Middle frontal gyrus (tissue), 1 donor: ENCODE measurements at regions not wholly inside any gene's neighbourhood (a gene's known extent, or its start where the extent isn't known, plus 50 kb on each side); places are given as distances from the start of the nearest gene placed in this dataset.
"Not testable (repeated sequence)": the region's sequence is repeated elsewhere in the genome, so short reads cannot be mapped to it uniquely, and the experiment has no call there.

Experiments used
- DNase-seq: peaks from one replicate; pipeline ENCODE4 v3.0.0-alpha.2; 2015; ENCODE audit warnings: low spot score; ENCODE audit errors: extremely low spot score

- no peak for DNase-seq
Measured at GRCh38 chr1:55477953-55478352, 262.8 kb upstream of the USP24 start.

GRCh38 chr1:55476445-55477015 is 261.4 kb upstream of the USP24 start:
- no peak for DNase-seq

GRCh38 chr1:55474168-55474786 is 259.1 kb upstream of the USP24 start:
- DNase-seq: no peak

- no peak for DNase-seq
Measured at GRCh38 chr1:55473661-55474060, 258.5 kb upstream of the USP24 start.

- DNase-seq: no peak
Measured at GRCh38 chr1:55472784-55473183, 257.6 kb upstream of the USP24 start.

- no peak for DNase-seq
Measured at GRCh38 chr1:55472115-55472514, 257.0 kb upstream of the USP24 start.

- DNase-seq: no peak
Measured at GRCh38 chr1:55468142-55468795, 253.1 kb upstream of the USP24 start.

- no peak for DNase-seq
Measured at GRCh38 chr1:55466921-55467320, 251.8 kb upstream of the USP24 start.

GRCh38 chr1:55466373-55466772 is 251.2 kb upstream of the USP24 start:
- DNase-seq: no peak

- no peak for DNase-seq
Measured at GRCh38 chr1:55464550-55464949, 249.4 kb upstream of the USP24 start.

- DNase-seq: no peak
Measured at GRCh38 chr1:55463814-55464475, 248.8 kb upstream of the USP24 start.

GRCh38 chr1:55457874-55458273 is 242.7 kb upstream of the USP24 start:
- no peak for DNase-seq

- DNase-seq: no peak
Measured at GRCh38 chr1:55456971-55457370, 241.8 kb upstream of the USP24 start.

GRCh38 chr1:55448261-55448660 is 233.1 kb upstream of the USP24 start:
- DNase-seq: no peak

- DNase-seq: no peak
Measured at GRCh38 chr1:55447488-55447887, 232.3 kb upstream of the USP24 start.

GRCh38 chr1:55446351-55446750 is 231.2 kb upstream of the USP24 start:
- no peak for DNase-seq

GRCh38 chr1:55445416-55445815 is 230.3 kb upstream of the USP24 start:
- DNase-seq: no peak

- no peak for DNase-seq
Measured at GRCh38 chr1:55444667-55445066, 229.5 kb upstream of the USP24 start.

GRCh38 chr1:55443175-55443915 is 228.2 kb upstream of the USP24 start:
- no peak for DNase-seq

GRCh38 chr1:55441489-55441888 is 226.3 kb upstream of the USP24 start:
- no peak for DNase-seq

- DNase-seq: no peak
Measured at GRCh38 chr1:55437692-55438091, 222.5 kb upstream of the USP24 start.

- not testable (repeated sequence) for DNase-seq
Measured at GRCh38 chr1:55430720-55431119, 215.6 kb upstream of the USP24 start.
